ENCODE measurements at regions not wholly inside any gene's neighbourhood (a gene's known extent, or its start where the extent isn't known, plus 50 kb on each side); places are given as distances from the start of the nearest gene placed in this dataset.

DNA sequence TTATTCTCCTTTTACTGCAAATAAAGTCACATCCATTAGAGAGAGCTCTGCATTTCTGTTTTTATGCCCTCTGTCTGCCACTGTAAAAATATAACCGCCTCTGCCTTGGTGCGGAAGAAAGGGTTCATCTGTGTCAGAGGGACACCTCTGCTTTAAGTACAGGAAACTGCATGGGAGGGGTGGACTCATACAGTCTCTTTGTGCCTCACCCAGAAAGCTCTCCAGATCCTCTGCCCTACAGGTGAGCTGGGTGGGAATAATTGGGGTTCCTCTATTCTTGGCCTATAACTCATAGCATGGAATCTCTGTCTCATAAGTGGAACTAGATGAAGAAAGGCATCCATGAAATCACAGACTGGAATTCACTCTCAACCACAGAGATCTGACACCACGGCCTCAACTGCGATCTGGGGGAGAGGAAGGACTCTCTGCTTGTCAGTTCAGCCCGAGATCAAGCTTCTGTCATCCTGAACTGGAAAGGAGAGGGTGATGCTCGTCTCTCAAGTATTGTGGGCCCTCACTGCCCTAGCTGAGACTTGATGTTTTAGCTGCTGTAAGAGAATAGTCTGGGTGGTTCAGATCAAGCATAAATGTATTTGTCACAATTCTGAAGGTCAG lies 702.3 kb downstream of the TMEM121 start (continued):
- TF ChIP-seq BCL11A (IDR thresholded peaks at IDR 0.05; ENCODE audit: low read depth in 2 of 2, low read length in 2 of 2) (no peak), CTBP2 (IDR thresholded peaks at IDR 0.05; ENCODE audit: borderline replicate concordance, insufficient read depth, insufficient read length, low read length) (no peak), SIX5 (IDR thresholded peaks at IDR 0.05; ENCODE audit: low read depth, low read length) (no peak), CBX8 (IDR thresholded peaks at IDR 0.05; ENCODE audit: borderline replicate concordance, low read depth, low read length) (no peak), SIN3A (conservative IDR thresholded peaks at IDR 0.05 in 1 of 2, IDR thresholded peaks at IDR 0.05 in 1 of 2; ENCODE audit: low read depth in 1 of 2, low read length in 2 of 2) (no peak), SUZ12 (IDR thresholded peaks at IDR 0.05; ENCODE audit: low read length) (no peak)

All from H1 (cell line).